LNCAP (cell line): ENCODE measurements at regions not wholly inside any gene's neighbourhood (a gene's known extent, or its start where the extent isn't known, plus 50 kb on each side); places are given as distances from the start of the nearest gene placed in this dataset.

Experiments
- TF ChIP-seq, protein P1 (sequence below): fragments of 450-650 bp; IDR thresholded peaks from 2 replicates; pipeline ENCODE4 v1.5.1; 2017; ENCODE audit warnings: mild to moderate bottlenecking

DNA sequence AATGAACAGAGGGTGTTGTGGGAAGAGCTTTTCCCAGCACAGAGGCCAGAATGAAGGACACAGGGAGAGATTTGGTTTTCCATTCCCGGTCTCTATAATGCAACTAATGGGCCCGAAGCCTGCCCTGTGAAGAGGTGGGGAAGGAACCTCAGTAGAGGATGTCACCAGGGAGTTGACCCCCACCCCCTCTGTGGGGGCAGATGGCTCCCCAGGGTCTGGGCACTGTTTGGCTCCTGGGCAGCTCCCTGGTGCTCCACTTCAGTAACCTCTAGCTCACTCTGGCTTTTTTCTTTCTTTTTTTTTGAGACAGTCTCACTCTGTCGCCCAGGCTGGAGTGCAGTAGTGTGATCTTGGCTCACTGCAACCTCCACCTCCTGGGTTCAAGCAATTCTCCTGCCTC is 109.1 kb upstream of the DLG1 start:
- TF ChIP-seq, protein P1, sequence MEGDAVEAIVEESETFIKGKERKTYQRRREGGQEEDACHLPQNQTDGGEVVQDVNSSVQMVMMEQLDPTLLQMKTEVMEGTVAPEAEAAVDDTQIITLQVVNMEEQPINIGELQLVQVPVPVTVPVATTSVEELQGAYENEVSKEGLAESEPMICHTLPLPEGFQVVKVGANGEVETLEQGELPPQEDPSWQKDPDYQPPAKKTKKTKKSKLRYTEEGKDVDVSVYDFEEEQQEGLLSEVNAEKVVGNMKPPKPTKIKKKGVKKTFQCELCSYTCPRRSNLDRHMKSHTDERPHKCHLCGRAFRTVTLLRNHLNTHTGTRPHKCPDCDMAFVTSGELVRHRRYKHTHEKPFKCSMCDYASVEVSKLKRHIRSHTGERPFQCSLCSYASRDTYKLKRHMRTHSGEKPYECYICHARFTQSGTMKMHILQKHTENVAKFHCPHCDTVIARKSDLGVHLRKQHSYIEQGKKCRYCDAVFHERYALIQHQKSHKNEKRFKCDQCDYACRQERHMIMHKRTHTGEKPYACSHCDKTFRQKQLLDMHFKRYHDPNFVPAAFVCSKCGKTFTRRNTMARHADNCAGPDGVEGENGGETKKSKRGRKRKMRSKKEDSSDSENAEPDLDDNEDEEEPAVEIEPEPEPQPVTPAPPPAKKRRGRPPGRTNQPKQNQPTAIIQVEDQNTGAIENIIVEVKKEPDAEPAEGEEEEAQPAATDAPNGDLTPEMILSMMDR = no peak

DNA sequence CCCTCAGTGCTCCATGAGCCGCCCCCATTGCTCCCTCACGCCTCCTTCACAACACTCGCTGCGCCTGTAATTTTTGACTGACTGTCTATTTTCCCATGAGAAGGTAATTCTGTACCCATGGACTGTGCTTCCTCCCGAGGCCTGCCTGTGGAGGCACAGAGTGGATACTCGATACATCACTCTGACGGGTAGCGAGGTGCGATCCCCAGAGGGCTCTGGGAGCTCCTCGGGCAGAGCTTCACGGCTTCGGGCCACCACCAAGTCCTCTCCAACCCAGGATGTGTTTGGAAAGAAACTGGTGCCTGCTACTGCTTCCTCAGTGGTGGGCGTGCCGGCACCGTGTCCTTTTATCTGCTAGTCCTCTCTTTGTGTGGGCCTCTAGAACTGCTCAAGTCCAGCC is 108.6 kb upstream of the DLG1 start:
- TF ChIP-seq, protein P1 = no peak

DNA sequence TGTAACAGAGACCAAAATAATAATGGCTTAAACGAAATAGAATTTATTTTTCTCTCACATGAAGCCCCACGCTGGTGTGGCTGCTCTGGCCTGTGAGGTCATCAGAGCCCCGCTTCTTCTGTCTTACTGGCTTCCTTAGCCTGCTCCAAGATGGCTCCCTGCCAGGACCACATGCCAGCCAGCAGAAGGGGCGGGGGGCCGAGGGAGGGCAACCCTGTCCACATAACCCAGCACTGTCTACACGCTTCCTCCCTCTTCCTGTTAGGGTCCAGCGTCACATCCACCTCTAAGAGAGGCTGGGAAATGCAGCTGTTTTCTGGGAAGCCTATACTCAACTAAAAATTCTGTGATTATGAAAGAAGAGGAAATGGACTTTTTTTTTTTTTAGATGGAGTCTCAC is 107.9 kb upstream of the DLG1 start:
- TF ChIP-seq, protein P1 = no peak

DNA sequence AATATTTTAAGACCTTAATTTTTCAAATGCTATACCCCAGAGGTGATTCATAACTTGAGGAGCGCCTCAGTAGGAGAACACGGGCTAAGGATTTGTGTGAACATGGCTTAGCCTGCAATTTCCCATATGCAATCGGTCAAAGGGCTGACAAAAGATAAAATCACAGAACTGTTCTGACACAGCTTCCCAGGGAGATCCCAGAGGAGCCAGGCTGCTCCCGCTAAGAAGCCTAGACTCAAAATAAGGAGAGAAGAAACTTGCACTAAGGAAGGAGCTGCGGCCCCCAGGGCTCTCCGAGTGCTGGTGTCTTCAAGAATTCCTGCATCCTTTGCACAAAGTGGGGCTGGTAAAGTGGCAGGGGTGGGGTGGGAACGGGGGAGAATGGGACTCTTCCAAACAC is 106.3 kb upstream of the DLG1 start:
- TF ChIP-seq, protein P1 = no peak

DNA sequence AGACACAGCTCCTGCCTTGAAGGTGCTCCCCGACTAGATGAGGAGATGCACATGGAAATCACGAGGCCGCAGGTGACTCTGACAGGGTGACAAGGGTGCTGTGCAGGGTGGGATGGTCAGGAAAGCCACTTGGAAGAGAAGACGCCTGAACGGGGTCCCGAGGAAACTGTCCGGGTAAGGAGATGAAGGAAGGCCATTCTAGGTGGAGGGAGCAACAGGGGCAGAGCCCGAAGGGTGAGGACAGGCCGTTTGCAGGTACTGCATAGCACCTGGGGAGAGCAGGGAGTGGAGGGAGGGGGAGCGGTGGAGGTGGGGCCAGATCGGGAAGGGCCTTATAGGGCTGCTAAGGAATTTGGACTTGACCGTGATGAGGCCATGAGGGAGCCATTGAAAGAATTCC is 105.6 kb upstream of the DLG1 start:
- TF ChIP-seq, protein P1 = no peak

DNA sequence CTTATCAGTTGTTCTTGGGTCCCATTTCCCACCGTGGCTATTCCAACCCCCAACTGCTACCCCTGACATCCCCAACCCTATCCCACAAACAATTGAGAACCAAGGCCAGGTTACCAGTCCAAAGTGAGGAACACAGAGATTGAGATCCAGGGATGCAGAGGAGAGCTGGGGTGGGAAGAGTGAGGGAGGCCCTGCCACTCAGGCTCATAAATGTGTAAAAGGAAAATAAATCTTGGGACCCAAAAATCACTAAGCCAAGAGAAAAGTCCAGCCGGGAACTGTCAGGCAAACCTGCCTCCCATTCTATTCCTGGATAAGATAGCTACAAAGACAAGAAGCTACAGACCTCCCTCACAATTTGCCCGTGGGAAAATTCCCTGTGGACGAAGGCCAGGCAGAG is 101.1 kb upstream of the DLG1 start:
- TF ChIP-seq, protein P1 = no peak

DNA sequence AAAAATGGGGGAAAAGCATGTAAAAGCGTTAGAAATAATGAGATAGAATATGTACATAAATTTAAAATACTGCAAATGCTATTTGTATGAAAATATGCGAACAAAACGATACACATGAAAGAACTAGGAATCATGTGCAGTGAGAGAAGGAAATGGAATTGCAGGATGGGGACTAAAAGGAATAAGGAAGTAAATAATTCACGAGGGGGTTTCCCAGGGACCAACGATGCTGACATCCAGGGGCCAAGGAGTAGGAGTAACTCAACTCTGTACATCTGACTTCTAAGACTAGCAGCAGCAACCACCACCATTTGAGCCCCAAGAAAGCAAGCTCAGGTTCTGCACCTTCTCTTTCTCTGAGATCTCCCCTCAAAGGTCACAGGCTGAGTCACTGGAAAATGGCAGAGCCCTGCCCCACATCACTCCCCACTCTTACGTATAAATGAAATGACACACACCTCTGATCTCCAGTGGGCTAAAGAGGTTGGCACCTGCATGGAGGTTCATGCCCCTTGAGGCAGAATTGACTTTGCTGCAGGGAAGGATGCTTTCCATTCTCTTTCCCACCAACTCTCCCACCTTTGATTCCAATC is 100.0 kb upstream of the DLG1 start:
- TF ChIP-seq, protein P1 = no peak

DNA sequence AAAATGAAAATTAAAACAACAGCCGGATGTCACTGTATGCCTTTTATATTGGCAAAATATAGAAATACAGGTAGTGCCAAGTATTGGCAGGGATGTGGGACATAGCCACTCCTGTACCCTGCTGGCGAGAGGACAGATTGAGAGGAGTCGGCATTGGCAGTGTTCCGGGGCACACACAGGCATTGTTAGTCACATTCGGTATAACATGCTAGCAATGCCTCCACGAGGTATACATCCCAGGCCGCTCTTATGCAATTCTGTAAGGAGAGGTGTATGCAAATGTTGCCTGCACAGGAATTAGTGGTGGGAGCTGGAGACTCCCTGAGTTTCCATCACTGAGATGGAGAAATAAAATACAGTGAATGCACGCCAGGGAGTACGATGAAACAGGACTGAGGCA is 99.4 kb upstream of the DLG1 start:
- TF ChIP-seq, protein P1 = no peak
